ENCODE measurements at regions not wholly inside any gene's neighbourhood (a gene's known extent, or its start where the extent isn't known, plus 50 kb on each side); places are given as distances from the start of the nearest gene placed in this dataset.
A peak's percentile ranks its signal among the peaks of the same experiment; 100 is the strongest.
"Not testable (repeated sequence)": the region's sequence is repeated elsewhere in the genome, so short reads cannot be mapped to it uniquely, and the experiment has no call there.

DNA sequence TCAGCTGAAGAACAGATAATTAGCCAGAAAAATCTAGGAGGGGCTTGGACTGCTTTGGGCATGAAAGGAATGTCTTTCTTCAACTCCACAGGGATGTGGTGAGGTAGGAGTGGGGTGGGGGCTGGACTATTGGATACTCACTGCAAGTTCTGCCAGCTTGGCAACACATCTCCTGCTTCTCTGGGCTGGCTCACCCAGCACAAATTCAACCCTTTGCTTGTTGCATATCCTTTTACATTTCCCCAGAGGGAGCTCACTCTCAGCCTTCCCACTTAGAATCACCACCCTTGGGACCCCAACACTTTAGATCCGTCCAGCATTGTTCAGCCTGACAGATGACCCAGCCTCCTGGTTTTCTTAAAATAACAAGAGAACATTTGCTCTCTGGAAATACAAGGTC lies 120.6 kb downstream of the KDR start:
- H3K27ac ChIP-seq: no peak overlapping the region
- no peak overlapping the region for H3K4me3 ChIP-seq (ENCODE audit: low read depth, low read length)
- H3K36me3 ChIP-seq (replicated peaks): no peaks in the 10 kb centered on the region
- peak; percentile 9 for DNase-seq
- TF ChIP-seq CTCF (IDR thresholded peaks at IDR 0.05; ENCODE audit: low read depth, low read length, missing control alignments): peak; percentile 39
- no peaks in the 10 kb centered on the region for H3K27me3 ChIP-seq (replicated peaks)
- in situ Hi-C loops (cut with HindIII; ENCODE audit: low pct_ligation_motif_present, low sequenced_read_pairs): no loop called here

GRCh38 chr4:55002431-55002830 lies 123.0 kb downstream of the KDR start:
- H3K36me3 ChIP-seq (replicated peaks): no peaks in the 10 kb centered on the region
- H3K27me3 ChIP-seq (replicated peaks): no peaks in the 10 kb centered on the region
- TF ChIP-seq CTCF (IDR thresholded peaks at IDR 0.05; ENCODE audit: low read depth, low read length, missing control alignments): no peak
- H3K4me3 ChIP-seq (ENCODE audit: low read depth, low read length): no peak overlapping the region
- no peak for DNase-seq
- in situ Hi-C loops (cut with HindIII; ENCODE audit: low pct_ligation_motif_present, low sequenced_read_pairs): no loop called here
- H3K27ac ChIP-seq: no peak overlapping the region

- TF ChIP-seq CTCF (IDR thresholded peaks at IDR 0.05; ENCODE audit: low read depth, low read length, missing control alignments): no peak
- DNase-seq: peak; percentile 4
- no peaks in the 10 kb centered on the region for H3K27me3 ChIP-seq (replicated peaks)
- no peaks in the 10 kb centered on the region for H3K36me3 ChIP-seq (replicated peaks)
- H3K4me3 ChIP-seq (ENCODE audit: low read depth, low read length): no peak overlapping the region
- H3K27ac ChIP-seq: no peak overlapping the region
- in situ Hi-C loops (cut with HindIII; ENCODE audit: low pct_ligation_motif_present, low sequenced_read_pairs): no loop called here
These were observed 123.9 kb downstream of the KDR start for GRCh38 chr4:55001538-55001937.

GRCh38 chr4:54999003-54999402 lies 126.4 kb downstream of the KDR start:
- Histone ChIP-seq H3K4me3 (ENCODE audit: low read depth, low read length) (no peak overlapping the region), H3K27me3 (replicated peaks) (no peaks in the 10 kb centered on the region), H3K36me3 (replicated peaks) (no peaks in the 10 kb centered on the region), H3K27ac (no peak overlapping the region)
- in situ Hi-C loops (cut with HindIII; ENCODE audit: low pct_ligation_motif_present, low sequenced_read_pairs): no loop called here
- peak; percentile 26 for DNase-seq
- peak; percentile 55 for TF ChIP-seq CTCF (IDR thresholded peaks at IDR 0.05; ENCODE audit: low read depth, low read length, missing control alignments)

GRCh38 chr4:54993473-54994026 lies 131.8 kb downstream of the KDR start:
- in situ Hi-C loops (cut with HindIII; ENCODE audit: low pct_ligation_motif_present, low sequenced_read_pairs); H3K27me3 ChIP-seq (replicated peaks); H3K27ac ChIP-seq; H3K36me3 ChIP-seq (replicated peaks); DNase-seq; H3K4me3 ChIP-seq (ENCODE audit: low read depth, low read length): not testable (repeated sequence)

GRCh38 chr4:54992266-54992665 lies 133.1 kb downstream of the KDR start:
- Histone ChIP-seq H3K4me3 (ENCODE audit: low read depth, low read length) (no peak overlapping the region), H3K36me3 (replicated peaks) (no peaks in the 10 kb centered on the region), H3K27ac (no peak overlapping the region), H3K27me3 (replicated peaks) (no peaks in the 10 kb centered on the region)
- TF ChIP-seq CTCF (IDR thresholded peaks at IDR 0.05; ENCODE audit: low read depth, low read length, missing control alignments): no peak
- in situ Hi-C loops (cut with HindIII; ENCODE audit: low pct_ligation_motif_present, low sequenced_read_pairs): no loop called here
- DNase-seq: peak; percentile 20

All from brain microvascular endothelial cell (primary cell).